WTC11 (cell line): ENCODE measurements at regions not wholly inside any gene's neighbourhood (a gene's known extent, or its start where the extent isn't known, plus 50 kb on each side); places are given as distances from the start of the nearest gene placed in this dataset.

Experiments used
- ATAC-seq: fragments of 200-7000 bp; cut with Tn5 transposase; 2 replicates; pipeline ENCODE4 v1.10.0; 2021; ENCODE audit warnings: mild to moderate bottlenecking, moderate library complexity
- CTCF ChIA-PET: fragments of 300-600 bp; sonication (Branson Sonifier 250); formaldehyde crosslinking; loops from one replicate; lab custom pipeline; 2021; ENCODE audit warnings: antibody characterized with exemption; lab: Charles Lee
- POLR2A ChIA-PET: fragments of 350-600 bp; sonication (Branson Sonifier 250); formaldehyde crosslinking; loops from one replicate; lab custom pipeline; 2021; ENCODE audit warnings: antibody characterized with exemption; lab: Charles Lee
- DNase-seq: peaks from one replicate; pipeline ENCODE4 v3.0.0; 2021; ENCODE audit warnings: low spot score
- H3K27ac Mint-ChIP-seq: 2 replicates; pipeline ENCODE4 v1.8.0; 2021; ENCODE audit warnings: mixed read lengths
- H3K27me3 Mint-ChIP-seq: 2 replicates; pipeline ENCODE4 v1.8.0; 2021; ENCODE audit warnings: low read depth, mild to moderate bottlenecking, moderate library complexity, mixed read lengths
- H3K36me3 Mint-ChIP-seq: 2 replicates; pipeline ENCODE4 v1.8.0; 2021; ENCODE audit warnings: mixed read lengths
- H3K4me1 Mint-ChIP-seq: 2 replicates; pipeline ENCODE4 v1.8.0; 2022; ENCODE audit warnings: mixed read lengths
- H3K4me3 Mint-ChIP-seq: 2 replicates; pipeline ENCODE4 v1.8.0; 2021; ENCODE audit warnings: mild to moderate bottlenecking, moderate library complexity, mixed read lengths
- H3K9me3 Mint-ChIP-seq: 2 replicates; pipeline ENCODE4 v1.8.0; 2021; ENCODE audit warnings: mixed read lengths
- AFF4 ChIP-seq: sonication (generic); formaldehyde crosslinking; IDR thresholded peaks from 2 replicates; pipeline ENCODE4 v1.8.1; 2023; ENCODE audit warnings: mild to moderate bottlenecking, missing genetic modification reagents, borderline replicate concordance
- ATF6 ChIP-seq: sonication (generic); formaldehyde crosslinking; IDR thresholded peaks from 2 replicates; pipeline ENCODE4 v1.8.1; 2023; ENCODE audit warnings: mild to moderate bottlenecking, missing genetic modification reagents
- E2F5 ChIP-seq: sonication (generic); formaldehyde crosslinking; IDR thresholded peaks from 2 replicates; pipeline ENCODE4 v1.8.1; 2022; ENCODE audit warnings: mild to moderate bottlenecking, moderate library complexity, missing genetic modification reagents
- ELF4 ChIP-seq: sonication (generic); formaldehyde crosslinking; IDR thresholded peaks from 2 replicates; pipeline ENCODE4 v1.8.1; 2022; ENCODE audit warnings: low read depth, mild to moderate bottlenecking, moderate library complexity, missing genetic modification reagents
- FOXJ3 ChIP-seq: sonication (generic); formaldehyde crosslinking; IDR thresholded peaks from 2 replicates; pipeline ENCODE4 v1.9.0; 2021; ENCODE audit warnings: missing genetic modification reagents, mild to moderate bottlenecking, borderline replicate concordance
- FOXP1 ChIP-seq: sonication (generic); formaldehyde crosslinking; IDR thresholded peaks from 2 replicates; pipeline ENCODE4 v1.8.0; 2022; ENCODE audit warnings: missing genetic modification reagents, mild to moderate bottlenecking, moderate library complexity, borderline replicate concordance
- HMGXB4 ChIP-seq: sonication (generic); formaldehyde crosslinking; IDR thresholded peaks from 2 replicates; pipeline ENCODE4 v1.8.1; 2023; ENCODE audit warnings: mild to moderate bottlenecking, moderate library complexity, missing genetic modification reagents
- IRF1 ChIP-seq: sonication (generic); formaldehyde crosslinking; IDR thresholded peaks from 2 replicates; pipeline ENCODE4 v1.8.0; 2023; ENCODE audit warnings: missing genetic modification reagents
- NR2C2 ChIP-seq: sonication (generic); formaldehyde crosslinking; IDR thresholded peaks from 2 replicates; pipeline ENCODE4 v1.8.0; 2022; ENCODE audit warnings: mild to moderate bottlenecking, missing genetic modification reagents
- PRDM15 ChIP-seq: sonication (generic); formaldehyde crosslinking; IDR thresholded peaks from 2 replicates; pipeline ENCODE4 v1.8.0; 2022; ENCODE audit warnings: missing genetic modification reagents
- PREB ChIP-seq: sonication (generic); formaldehyde crosslinking; IDR thresholded peaks from 2 replicates; pipeline ENCODE4 v1.8.1; 2022; ENCODE audit warnings: mild to moderate bottlenecking, missing genetic modification reagents, moderate library complexity, borderline replicate concordance
- PRRX2 ChIP-seq: fragments of 250-450 bp; sonication (Bioruptor Pico); IDR thresholded peaks from 2 replicates; pipeline ENCODE4 v1.8.0; 2021; ENCODE audit warnings: mild to moderate bottlenecking
- SOX15 ChIP-seq: fragments of 250-450 bp; sonication (Bioruptor Pico); IDR thresholded peaks from 2 replicates; pipeline ENCODE4 v1.9.0; 2021; ENCODE audit warnings: mild to moderate bottlenecking
- STAT6 ChIP-seq: sonication (generic); formaldehyde crosslinking; conservative IDR thresholded peaks from 2 replicates; pipeline ENCODE4 v1.8.1; 2023; ENCODE audit warnings: mild to moderate bottlenecking, low read depth, missing genetic modification reagents, moderate library complexity
- ZNF317 ChIP-seq: sonication (generic); formaldehyde crosslinking; IDR thresholded peaks from 2 replicates; pipeline ENCODE4 v1.8.1; 2023; ENCODE audit warnings: low read depth, mild to moderate bottlenecking, moderate library complexity, missing genetic modification reagents, borderline replicate concordance
- ZNF423 ChIP-seq: fragments of 250-450 bp; sonication (Bioruptor Pico); IDR thresholded peaks from 2 replicates; pipeline ENCODE4 v2.1.2; 2022; ENCODE audit warnings: mild to moderate bottlenecking, moderate library complexity

GRCh38 chr5:38151878-38152277 is 106.5 kb upstream of the EGFLAM start:
- ATAC-seq, result no peak
- Mint-ChIP-seq H3K27me3 (no peaks in the 10 kb centered on the region), H3K4me1 (no peaks in the 10 kb centered on the region), H3K4me3 (no peak overlapping the region)
- CTCF ChIA-PET, result no interaction called here
- TF ChIP-seq ZNF423 (CRISPR knock-in tag) (no peak), STAT6 (CRISPR knock-in tag) (no peak), NR2C2 (CRISPR knock-in tag) (no peak), E2F5 (CRISPR knock-in tag) (no peak), ELF4 (CRISPR knock-in tag) (no peak), FOXJ3 (CRISPR knock-in tag) (no peak), AFF4 (CRISPR knock-in tag) (no peak)
- TF ChIP-seq, all 79 proteins: peak for 0
- Mint-ChIP-seq H3K27ac (no peak overlapping the region), H3K9me3 (peaks cover 4% of the 10 kb centered on the region; the same call in 1 of the 2 replicates), H3K36me3 (no peaks in the 10 kb centered on the region)
- no peak for DNase-seq
- POLR2A ChIA-PET, result no interaction called here

- Mint-ChIP-seq H3K27me3 (no peaks in the 10 kb centered on the region), H3K9me3 (peaks cover 4% of the 10 kb centered on the region; the same call in 1 of the 2 replicates)
- TF ChIP-seq NR2C2 (CRISPR knock-in tag) (no peak), FOXP1 (CRISPR knock-in tag) (no peak), HMGXB4 (CRISPR knock-in tag) (no peak), SOX15 (CRISPR knock-in tag) (no peak), E2F5 (CRISPR knock-in tag) (no peak), PRDM15 (CRISPR knock-in tag) (no peak), ZNF317 (CRISPR knock-in tag) (no peak), IRF1 (no peak), ATF6 (CRISPR knock-in tag) (no peak), PREB (no peak), PRRX2 (CRISPR knock-in tag) (no peak)
These were observed 108.6 kb upstream of the EGFLAM start for GRCh38 chr5:38149815-38150195.

More at GRCh38 chr5:38149815-38150195, 108.6 kb upstream of the EGFLAM start:
- Mint-ChIP-seq H3K4me1 (no peaks in the 10 kb centered on the region), H3K4me3 (no peak overlapping the region), H3K27ac (no peak overlapping the region), H3K36me3 (no peaks in the 10 kb centered on the region)
- ATAC-seq (no peak), DNase-seq (no peak)
- CTCF ChIA-PET, result no interaction called here
- POLR2A ChIA-PET, result no interaction called here
